WTC11 (cell line): ENCODE measurements at regions not wholly inside any gene's neighbourhood (a gene's known extent, or its start where the extent isn't known, plus 50 kb on each side); places are given as distances from the start of the nearest gene placed in this dataset.
"Not testable (repeated sequence)": the region's sequence is repeated elsewhere in the genome, so short reads cannot be mapped to it uniquely, and the experiment has no call there.

Experiments used
- ATAC-seq: fragments of 200-7000 bp; cut with Tn5 transposase; 2 replicates; pipeline ENCODE4 v1.10.0; 2021; ENCODE audit warnings: mild to moderate bottlenecking, moderate library complexity
- CTCF ChIA-PET: fragments of 300-600 bp; sonication (Branson Sonifier 250); formaldehyde crosslinking; loops from one replicate; lab custom pipeline; 2021; ENCODE audit warnings: antibody characterized with exemption; lab: Charles Lee
- POLR2A ChIA-PET: fragments of 350-600 bp; sonication (Branson Sonifier 250); formaldehyde crosslinking; loops from one replicate; lab custom pipeline; 2021; ENCODE audit warnings: antibody characterized with exemption; lab: Charles Lee
- DNase-seq: peaks from one replicate; pipeline ENCODE4 v3.0.0; 2021; ENCODE audit warnings: low spot score
- H3K27ac Mint-ChIP-seq: 2 replicates; pipeline ENCODE4 v1.8.0; 2021; ENCODE audit warnings: mixed read lengths
- H3K27me3 Mint-ChIP-seq: 2 replicates; pipeline ENCODE4 v1.8.0; 2021; ENCODE audit warnings: low read depth, mild to moderate bottlenecking, moderate library complexity, mixed read lengths
- H3K36me3 Mint-ChIP-seq: 2 replicates; pipeline ENCODE4 v1.8.0; 2021; ENCODE audit warnings: mixed read lengths
- H3K4me1 Mint-ChIP-seq: 2 replicates; pipeline ENCODE4 v1.8.0; 2022; ENCODE audit warnings: mixed read lengths
- H3K4me3 Mint-ChIP-seq: 2 replicates; pipeline ENCODE4 v1.8.0; 2021; ENCODE audit warnings: mild to moderate bottlenecking, moderate library complexity, mixed read lengths
- H3K9me3 Mint-ChIP-seq: 2 replicates; pipeline ENCODE4 v1.8.0; 2021; ENCODE audit warnings: mixed read lengths
- ATF1 ChIP-seq: sonication (generic); formaldehyde crosslinking; IDR thresholded peaks from 2 replicates; pipeline ENCODE4 v1.8.1; 2023; ENCODE audit warnings: mild to moderate bottlenecking, moderate library complexity, missing genetic modification reagents
- E2F5 ChIP-seq: sonication (generic); formaldehyde crosslinking; IDR thresholded peaks from 2 replicates; pipeline ENCODE4 v1.8.1; 2022; ENCODE audit warnings: mild to moderate bottlenecking, moderate library complexity, missing genetic modification reagents
- FOXJ3 ChIP-seq: sonication (generic); formaldehyde crosslinking; IDR thresholded peaks from 2 replicates; pipeline ENCODE4 v1.9.0; 2021; ENCODE audit warnings: missing genetic modification reagents, mild to moderate bottlenecking, borderline replicate concordance
- GTF2I ChIP-seq: fragments of 250-450 bp; sonication (Bioruptor Pico); conservative IDR thresholded peaks from 2 replicates; pipeline ENCODE4 v1.4.0; 2021; ENCODE audit warnings: mild to moderate bottlenecking
- IRF2 ChIP-seq: sonication (generic); formaldehyde crosslinking; IDR thresholded peaks from 2 replicates; pipeline ENCODE4 v1.8.0; 2022; ENCODE audit warnings: low read depth, missing genetic modification reagents, borderline replicate concordance
- JUN ChIP-seq: sonication (generic); formaldehyde crosslinking; IDR thresholded peaks from 2 replicates; pipeline ENCODE4 v1.8.0; 2023; ENCODE audit warnings: mild to moderate bottlenecking, missing genetic modification reagents
- MLX ChIP-seq: sonication (generic); formaldehyde crosslinking; IDR thresholded peaks from 2 replicates; pipeline ENCODE4 v1.8.1; 2023; ENCODE audit warnings: mild to moderate bottlenecking, missing genetic modification reagents, moderate library complexity
- MYBL2 ChIP-seq: sonication (generic); formaldehyde crosslinking; IDR thresholded peaks from 2 replicates; pipeline ENCODE4 v1.8.1; 2023; ENCODE audit warnings: mild to moderate bottlenecking, moderate library complexity, missing genetic modification reagents
- NFATC4 ChIP-seq: fragments of 250-450 bp; sonication (Bioruptor Pico); IDR thresholded peaks from 2 replicates; pipeline ENCODE4 v1.9.0; 2021; ENCODE audit warnings: mild to moderate bottlenecking
- NFYB ChIP-seq: sonication (generic); formaldehyde crosslinking; conservative IDR thresholded peaks from 2 replicates; pipeline ENCODE4 v1.8.0; 2022; ENCODE audit warnings: low read depth, missing genetic modification reagents
- NR1H2 ChIP-seq: sonication (generic); formaldehyde crosslinking; IDR thresholded peaks from 2 replicates; pipeline ENCODE4 v1.9.0; 2021; ENCODE audit warnings: mild to moderate bottlenecking, moderate library complexity, missing genetic modification reagents
- NR3C1 ChIP-seq: sonication (generic); formaldehyde crosslinking; conservative IDR thresholded peaks from 2 replicates; pipeline ENCODE4 v1.8.1; 2023; ENCODE audit warnings: low read depth, mild to moderate bottlenecking, missing genetic modification reagents
- RORB ChIP-seq: fragments of 250-450 bp; sonication (Bioruptor Pico); IDR thresholded peaks from 2 replicates; pipeline ENCODE4 v1.9.0; 2021; ENCODE audit warnings: mild to moderate bottlenecking
- TCF7 ChIP-seq: sonication (generic); formaldehyde crosslinking; IDR thresholded peaks from 2 replicates; pipeline ENCODE4 v1.8.0; 2022; ENCODE audit warnings: mild to moderate bottlenecking, low read depth, missing genetic modification reagents, moderate library complexity
- ZNF121 ChIP-seq: sonication (generic); formaldehyde crosslinking; IDR thresholded peaks from 2 replicates; pipeline ENCODE4 v1.8.0; 2023; ENCODE audit warnings: missing genetic modification reagents
- ZNF396 ChIP-seq: fragments of 250-450 bp; sonication (Bioruptor Pico); IDR thresholded peaks from 2 replicates; pipeline ENCODE4 v1.8.0; 2021; ENCODE audit warnings: mild to moderate bottlenecking, moderate library complexity, borderline replicate concordance
- TF ChIP-seq, protein P1 (sequence below): sonication (generic); formaldehyde crosslinking; IDR thresholded peaks from 2 replicates; pipeline ENCODE4 v1.8.0; 2022; ENCODE audit warnings: mild to moderate bottlenecking, missing genetic modification reagents

GRCh38 chr4:122996350-122996749 lies 74.0 kb upstream of the NUDT6 start:
- Mint-ChIP-seq H3K9me3 (peaks cover 4% of the 10 kb centered on the region), H3K27ac (no peak overlapping the region), H3K4me3 (no peak overlapping the region), H3K36me3 (peaks cover 7% of the 10 kb centered on the region), H3K27me3 (no peaks in the 10 kb centered on the region), H3K4me1 (no peaks in the 10 kb centered on the region)
- no peak for DNase-seq
- ChIA-PET CTCF (no interaction called here), POLR2A (no interaction called here)
- TF ChIP-seq ZNF121 (CRISPR knock-in tag) (no peak), GTF2I (CRISPR knock-in tag) (no peak)
- ATAC-seq = no peak

DNA sequence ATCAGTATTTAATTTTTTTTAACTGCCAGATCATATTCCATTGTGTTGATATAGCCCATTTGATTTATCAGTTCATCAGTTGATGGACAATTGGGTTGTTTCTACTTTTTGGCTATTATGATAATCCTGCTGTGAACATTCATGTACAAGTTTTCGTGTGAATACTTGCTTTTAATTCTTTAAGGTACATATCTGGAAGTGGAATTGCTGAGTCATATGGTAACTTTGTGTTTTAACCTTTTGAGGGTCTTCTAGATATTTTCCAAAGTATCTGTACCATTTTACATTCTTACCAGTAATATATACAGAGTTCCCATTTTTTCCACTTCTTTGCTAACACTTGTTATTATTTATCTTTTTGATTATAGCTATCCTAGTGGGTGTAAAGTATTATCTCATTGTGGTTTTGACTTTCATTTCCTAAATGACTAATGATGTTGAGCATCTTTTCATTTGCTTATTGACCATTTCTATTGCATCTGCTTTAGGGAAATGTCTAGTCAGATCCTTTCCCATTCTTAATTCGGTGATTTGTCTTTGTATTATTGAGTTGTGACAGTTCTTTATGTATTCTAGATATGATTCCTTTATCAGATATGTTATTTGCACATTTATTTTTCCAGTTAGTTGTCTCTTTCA lies 75.2 kb upstream of the NUDT6 start:
- Mint-ChIP-seq H3K9me3 (peaks cover 5% of the 10 kb centered on the region), H3K36me3 (peaks cover 8% of the 10 kb centered on the region), H3K4me3 (no peak overlapping the region), H3K27ac (no peak overlapping the region), H3K4me1 (no peaks in the 10 kb centered on the region), H3K27me3 (no peaks in the 10 kb centered on the region)
- DNase-seq (no peak), ATAC-seq (no peak)
- TF ChIP-seq IRF2 (no peak), ZNF396 (CRISPR knock-in tag) (no peak), NFATC4 (CRISPR knock-in tag) (no peak), NFYB (CRISPR knock-in tag) (no peak)
- ChIA-PET CTCF (no interaction called here), POLR2A (no interaction called here)

DNA sequence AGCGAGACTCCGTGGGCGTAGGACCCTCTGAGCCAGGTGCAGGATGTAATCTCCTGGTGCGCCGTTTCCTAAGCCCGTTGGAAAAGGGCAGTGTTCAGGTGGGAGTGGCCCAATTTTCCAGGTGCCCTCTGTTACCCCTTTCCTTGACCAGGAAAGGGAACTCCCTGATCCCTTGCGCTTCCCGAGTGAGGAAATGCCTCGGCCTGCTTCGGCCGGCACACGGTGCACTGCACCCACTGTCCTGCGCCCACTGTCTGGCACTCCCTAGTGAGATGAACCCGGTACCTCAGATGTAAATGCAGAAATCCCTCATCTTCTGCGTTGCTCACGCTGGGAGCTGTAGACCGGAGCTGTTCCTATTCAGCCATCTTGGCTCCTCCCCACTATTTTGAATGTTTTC lies 81.7 kb upstream of the NUDT6 start:
- H3K27ac Mint-ChIP-seq, H3K4me3 Mint-ChIP-seq, ATAC-seq, DNase-seq, CTCF ChIA-PET, H3K4me1 Mint-ChIP-seq, POLR2A ChIA-PET, H3K27me3 Mint-ChIP-seq: not testable (repeated sequence)
- peaks cover 39% of the 10 kb centered on the region for H3K9me3 Mint-ChIP-seq
- H3K36me3 Mint-ChIP-seq = peaks cover 44% of the 10 kb centered on the region

DNA sequence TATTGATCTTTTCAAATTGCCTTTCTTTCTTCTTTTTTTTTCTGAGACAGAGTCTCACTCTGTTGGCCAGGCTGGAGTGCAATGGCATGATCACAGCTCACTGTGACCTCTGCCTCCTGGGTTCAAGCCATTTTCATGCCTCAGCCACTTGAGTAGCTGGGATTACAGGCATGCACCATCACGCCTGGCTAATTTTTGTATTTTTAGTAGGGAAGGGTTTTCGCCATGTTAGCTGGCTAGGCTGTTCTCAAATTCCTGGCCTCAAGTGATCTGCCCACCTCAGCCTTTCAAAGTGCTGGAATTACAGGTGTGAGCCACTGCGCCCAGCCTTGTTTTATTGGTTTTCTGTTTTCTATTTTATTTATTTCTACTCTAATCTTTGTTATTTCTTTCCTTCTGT lies 82.7 kb upstream of the NUDT6 start:
- POLR2A ChIA-PET, H3K27ac Mint-ChIP-seq, H3K4me3 Mint-ChIP-seq, H3K27me3 Mint-ChIP-seq, DNase-seq, ATAC-seq, H3K4me1 Mint-ChIP-seq: not testable (repeated sequence)
- peaks cover 52% of the 10 kb centered on the region for H3K36me3 Mint-ChIP-seq
- H3K9me3 Mint-ChIP-seq = peaks cover 39% of the 10 kb centered on the region
- CTCF ChIA-PET = interaction anchor here (0.7 kb wide), 1 partner anchor 13 kb away, joined by 4 read pairs; no protein-coding TSS in a partner anchor

DNA sequence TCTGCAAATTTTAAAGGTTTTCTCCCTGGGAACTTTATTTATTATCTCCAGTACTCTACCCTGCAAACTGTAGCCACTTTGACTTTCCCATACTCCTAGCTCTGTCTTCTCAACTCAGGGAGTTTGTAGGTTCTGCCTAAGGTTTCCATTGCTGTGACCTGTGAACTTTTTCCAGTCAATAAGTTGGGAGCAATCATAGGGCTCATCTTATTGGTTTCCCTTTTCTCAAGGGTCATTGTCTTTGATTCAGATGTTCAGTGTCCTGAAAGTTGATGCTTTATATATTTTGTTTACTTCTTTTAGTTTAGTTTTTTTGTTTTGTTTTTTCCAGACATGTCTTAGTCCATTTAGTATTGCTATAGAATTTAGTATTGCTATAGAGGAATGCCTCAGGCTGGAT lies 85.3 kb upstream of the NUDT6 start:
- peaks cover 59% of the 10 kb centered on the region for H3K9me3 Mint-ChIP-seq
- no peak overlapping the region for H3K27ac Mint-ChIP-seq
- no peak for ATAC-seq
- CTCF ChIA-PET = no interaction called here
- no peaks in the 10 kb centered on the region for H3K4me1 Mint-ChIP-seq
- peaks cover 76% of the 10 kb centered on the region for H3K36me3 Mint-ChIP-seq
- POLR2A ChIA-PET = no interaction called here
- no peak overlapping the region for H3K4me3 Mint-ChIP-seq
- no peak for DNase-seq
- H3K27me3 Mint-ChIP-seq = no peaks in the 10 kb centered on the region
- TF ChIP-seq FOXJ3 (no peak), NR3C1 (CRISPR knock-in tag) (no peak), TCF7 (CRISPR knock-in tag) (no peak), IRF2 (no peak)

- POLR2A ChIA-PET, H3K27me3 Mint-ChIP-seq, DNase-seq, CTCF ChIA-PET, H3K27ac Mint-ChIP-seq, ATAC-seq, H3K4me1 Mint-ChIP-seq, H3K4me3 Mint-ChIP-seq: not testable (repeated sequence)
- Mint-ChIP-seq H3K36me3 (peaks cover 69% of the 10 kb centered on the region), H3K9me3 (peaks cover 46% of the 10 kb centered on the region)
These were observed 90.0 kb upstream of the NUDT6 start for GRCh38 chr4:123012416-123012815.

DNA sequence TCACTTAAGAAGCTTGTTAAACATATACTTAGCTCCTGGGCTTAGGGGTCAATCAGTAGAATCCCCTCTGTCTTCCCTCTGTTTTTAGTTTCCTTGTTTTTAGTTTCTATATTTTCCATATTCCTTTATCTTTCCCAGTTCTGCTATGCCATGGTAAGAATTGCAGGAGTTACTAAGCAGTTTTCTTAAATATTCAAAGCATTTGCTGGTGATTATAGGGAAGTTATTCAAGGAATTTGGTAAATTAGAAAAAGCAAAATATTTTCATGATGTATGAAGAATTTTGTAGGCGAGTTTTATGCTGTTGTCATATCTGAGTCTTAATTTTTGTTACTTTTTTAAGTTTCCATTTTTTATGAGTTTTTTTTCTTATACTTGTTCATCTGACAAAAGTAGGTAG lies 91.6 kb upstream of the NUDT6 start:
- no peak for ATAC-seq
- ChIA-PET POLR2A (no interaction called here), CTCF (no interaction called here)
- Mint-ChIP-seq H3K9me3 (peaks cover 37% of the 10 kb centered on the region), H3K4me3 (no peak overlapping the region), H3K36me3 (peaks cover 58% of the 10 kb centered on the region), H3K27me3 (no peaks in the 10 kb centered on the region), H3K27ac (no peak overlapping the region), H3K4me1 (no peaks in the 10 kb centered on the region)
- no peak for DNase-seq
- TF ChIP-seq ATF1 (CRISPR knock-in tag) = no peak
- TF ChIP-seq NR1H2 (CRISPR knock-in tag) = no peak
- TF ChIP-seq JUN = no peak
- TF ChIP-seq MLX (CRISPR knock-in tag) = no peak
- no peak for TF ChIP-seq ZNF396 (CRISPR knock-in tag)
- TF ChIP-seq, protein P1, sequence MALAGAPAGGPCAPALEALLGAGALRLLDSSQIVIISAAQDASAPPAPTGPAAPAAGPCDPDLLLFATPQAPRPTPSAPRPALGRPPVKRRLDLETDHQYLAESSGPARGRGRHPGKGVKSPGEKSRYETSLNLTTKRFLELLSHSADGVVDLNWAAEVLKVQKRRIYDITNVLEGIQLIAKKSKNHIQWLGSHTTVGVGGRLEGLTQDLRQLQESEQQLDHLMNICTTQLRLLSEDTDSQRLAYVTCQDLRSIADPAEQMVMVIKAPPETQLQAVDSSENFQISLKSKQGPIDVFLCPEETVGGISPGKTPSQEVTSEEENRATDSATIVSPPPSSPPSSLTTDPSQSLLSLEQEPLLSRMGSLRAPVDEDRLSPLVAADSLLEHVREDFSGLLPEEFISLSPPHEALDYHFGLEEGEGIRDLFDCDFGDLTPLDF (CRISPR knock-in tag) = no peak
- TF ChIP-seq E2F5 (CRISPR knock-in tag) = no peak
- TF ChIP-seq ZNF121 (CRISPR knock-in tag) = no peak
- no peak for TF ChIP-seq MYBL2 (CRISPR knock-in tag)
- TF ChIP-seq TCF7 (CRISPR knock-in tag) = no peak
- TF ChIP-seq RORB (CRISPR knock-in tag) = no peak
